Progenitor cell of endocrine pancreas (in vitro differentiated cells): ENCODE measurements at regions not wholly inside any gene's neighbourhood (a gene's known extent, or its start where the extent isn't known, plus 50 kb on each side); places are given as distances from the start of the nearest gene placed in this dataset.
"Not testable (repeated sequence)": the region's sequence is repeated elsewhere in the genome, so short reads cannot be mapped to it uniquely, and the experiment has no call there.

Source experiments
- DNase-seq: peaks from one replicate; pipeline ENCODE4 v3.0.0; 2021; ENCODE audit warnings: low spot score; ENCODE audit not compliant: unreplicated experiment
- H3K27ac Mint-ChIP-seq: 2 replicates; pipeline ENCODE4 v1.8.0; 2021; ENCODE audit warnings: mild to moderate bottlenecking, moderate library complexity, mixed read lengths
- H3K27me3 Mint-ChIP-seq: 2 replicates; pipeline ENCODE4 v1.8.0; 2021; ENCODE audit warnings: mixed read lengths
- H3K36me3 Mint-ChIP-seq: 2 replicates; pipeline ENCODE4 v1.8.0; 2022; ENCODE audit warnings: mixed read lengths; ENCODE audit not compliant: insufficient read depth
- H3K4me1 Mint-ChIP-seq: 2 replicates; pipeline ENCODE4 v1.8.0; 2021; ENCODE audit warnings: low read depth, mixed read lengths
- H3K4me3 Mint-ChIP-seq: 2 replicates; pipeline ENCODE4 v1.8.0; 2021; ENCODE audit warnings: low read depth, mild to moderate bottlenecking, moderate library complexity, mixed read lengths
- H3K9me3 Mint-ChIP-seq: 2 replicates; pipeline ENCODE4 v1.8.0; 2021; ENCODE audit warnings: low read depth, mixed read lengths
- TF ChIP-seq, protein P1 (sequence below): fragments of 200-600 bp; sonication (generic); IDR thresholded peaks from one replicate; pipeline ENCODE4 v1.5.0; 2021; ENCODE audit warnings: antibody characterized with exemption, mild to moderate bottlenecking; ENCODE audit not compliant: unreplicated experiment

DNA sequence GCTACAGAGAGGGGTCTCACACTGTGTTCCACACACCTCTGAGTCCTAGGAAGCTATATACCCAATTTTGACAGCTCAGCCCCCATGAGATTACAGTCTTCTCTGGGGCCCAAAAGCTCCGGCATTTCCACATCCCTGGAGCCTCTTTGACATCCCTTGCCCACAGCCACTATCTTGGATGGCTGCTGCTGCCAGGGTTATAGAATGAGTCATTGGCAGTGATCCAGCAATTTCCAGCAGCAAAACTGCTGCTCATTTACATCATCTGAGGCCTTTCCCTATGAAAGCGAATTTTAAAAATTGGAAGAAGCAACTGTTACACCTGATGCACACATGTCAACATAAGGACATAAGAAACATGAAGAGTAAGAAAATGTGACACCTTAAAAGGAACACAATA lies 590.7 kb downstream of the MEI4 start:
- Mint-ChIP-seq H3K4me3 (no peak overlapping the region), H3K27me3 (no peaks in the 10 kb centered on the region), H3K36me3 (no peaks in the 10 kb centered on the region), H3K9me3 (no peaks in the 10 kb centered on the region), H3K27ac (no peak overlapping the region), H3K4me1 (no peaks in the 10 kb centered on the region)
- TF ChIP-seq, protein P1, sequence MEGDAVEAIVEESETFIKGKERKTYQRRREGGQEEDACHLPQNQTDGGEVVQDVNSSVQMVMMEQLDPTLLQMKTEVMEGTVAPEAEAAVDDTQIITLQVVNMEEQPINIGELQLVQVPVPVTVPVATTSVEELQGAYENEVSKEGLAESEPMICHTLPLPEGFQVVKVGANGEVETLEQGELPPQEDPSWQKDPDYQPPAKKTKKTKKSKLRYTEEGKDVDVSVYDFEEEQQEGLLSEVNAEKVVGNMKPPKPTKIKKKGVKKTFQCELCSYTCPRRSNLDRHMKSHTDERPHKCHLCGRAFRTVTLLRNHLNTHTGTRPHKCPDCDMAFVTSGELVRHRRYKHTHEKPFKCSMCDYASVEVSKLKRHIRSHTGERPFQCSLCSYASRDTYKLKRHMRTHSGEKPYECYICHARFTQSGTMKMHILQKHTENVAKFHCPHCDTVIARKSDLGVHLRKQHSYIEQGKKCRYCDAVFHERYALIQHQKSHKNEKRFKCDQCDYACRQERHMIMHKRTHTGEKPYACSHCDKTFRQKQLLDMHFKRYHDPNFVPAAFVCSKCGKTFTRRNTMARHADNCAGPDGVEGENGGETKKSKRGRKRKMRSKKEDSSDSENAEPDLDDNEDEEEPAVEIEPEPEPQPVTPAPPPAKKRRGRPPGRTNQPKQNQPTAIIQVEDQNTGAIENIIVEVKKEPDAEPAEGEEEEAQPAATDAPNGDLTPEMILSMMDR = no peak
- no peak for DNase-seq

- Mint-ChIP-seq H3K4me3 (no peak overlapping the region), H3K4me1 (no peaks in the 10 kb centered on the region), H3K27me3 (no peaks in the 10 kb centered on the region), H3K9me3 (no peaks in the 10 kb centered on the region), H3K27ac (no peak overlapping the region), H3K36me3 (no peaks in the 10 kb centered on the region)
- TF ChIP-seq, protein P1 = no peak
- no peak for DNase-seq
These were observed 599.1 kb downstream of the MEI4 start for GRCh38 chr6:78251931-78252330.

GRCh38 chr6:78253618-78254017 lies 600.8 kb downstream of the MEI4 start:
- TF ChIP-seq, protein P1 = no peak
- no peak for DNase-seq
- H3K27me3 Mint-ChIP-seq = no peaks in the 10 kb centered on the region
- H3K4me1 Mint-ChIP-seq = no peaks in the 10 kb centered on the region
- H3K36me3 Mint-ChIP-seq = no peaks in the 10 kb centered on the region
- H3K4me3 Mint-ChIP-seq = no peak overlapping the region
- H3K9me3 Mint-ChIP-seq = no peaks in the 10 kb centered on the region
- H3K27ac Mint-ChIP-seq = no peak overlapping the region

DNA sequence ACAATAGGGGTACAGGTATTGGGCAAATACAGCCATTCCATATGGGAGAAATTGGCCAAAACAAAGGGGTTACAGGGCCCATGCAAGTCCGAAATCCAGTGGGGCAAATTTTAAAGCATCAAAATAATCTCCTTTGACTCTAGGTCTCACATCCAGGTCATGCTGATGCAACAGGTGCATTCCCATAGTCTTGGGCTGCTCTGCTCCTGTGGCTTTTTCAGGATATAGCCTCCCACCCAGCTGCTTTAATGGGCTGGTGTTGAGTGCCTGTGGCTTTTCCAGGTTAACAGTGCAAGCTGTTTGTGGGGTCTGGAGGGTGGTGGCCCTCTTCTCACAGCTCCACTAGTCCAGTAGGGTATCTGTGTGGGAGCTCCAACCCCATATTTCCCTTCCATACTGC lies 607.1 kb downstream of the MEI4 start:
- TF ChIP-seq, protein P1 = no peak
- no peak for DNase-seq
- Mint-ChIP-seq H3K27me3 (no peaks in the 10 kb centered on the region), H3K9me3 (no peaks in the 10 kb centered on the region), H3K4me1 (no peaks in the 10 kb centered on the region), H3K27ac (no peak overlapping the region), H3K4me3 (no peak overlapping the region), H3K36me3 (no peaks in the 10 kb centered on the region)

DNA sequence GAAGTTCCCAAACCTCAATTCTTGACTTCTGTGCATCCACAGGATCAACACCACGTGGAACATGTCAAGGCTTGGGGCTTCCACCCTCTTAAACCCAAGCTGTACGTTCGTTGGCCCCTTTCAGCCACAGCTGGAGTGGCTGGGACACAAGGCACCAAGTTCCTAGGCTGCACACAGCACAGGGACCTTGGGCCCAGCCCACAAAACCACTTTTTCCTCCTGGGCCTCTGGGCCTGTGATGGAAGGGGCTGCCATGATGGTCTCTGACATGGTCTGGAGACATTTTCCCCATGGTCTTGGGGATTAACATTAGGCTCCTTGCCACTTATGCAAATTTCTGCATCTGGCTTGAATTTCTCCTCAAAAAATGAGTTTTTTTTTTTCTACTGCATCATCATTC lies 606.9 kb upstream of the IRAK1BP1 start:
- not testable (repeated sequence) for H3K9me3 Mint-ChIP-seq, H3K4me3 Mint-ChIP-seq, H3K27me3 Mint-ChIP-seq, H3K27ac Mint-ChIP-seq, DNase-seq, H3K4me1 Mint-ChIP-seq, H3K36me3 Mint-ChIP-seq

- Mint-ChIP-seq H3K27me3 (no peaks in the 10 kb centered on the region), H3K4me1 (no peaks in the 10 kb centered on the region), H3K36me3 (no peaks in the 10 kb centered on the region), H3K4me3 (no peak overlapping the region), H3K27ac (no peak overlapping the region), H3K9me3 (no peaks in the 10 kb centered on the region)
- DNase-seq = no peak
- TF ChIP-seq, protein P1 = no peak
These were observed 598.5 kb upstream of the IRAK1BP1 start for GRCh38 chr6:78268591-78269452.
